NOMO-1 (cell line): ENCODE measurements at regions not wholly inside any gene's neighbourhood (a gene's known extent, or its start where the extent isn't known, plus 50 kb on each side); places are given as distances from the start of the nearest gene placed in this dataset.

Experiments used
- DNase-seq, 2 experiments: peaks; one replicate each; lab custom pipeline; 2025; ENCODE audit not compliant: unreplicated experiment in 2 of 2; lab: John Stamatoyannopoulos, UW

GRCh38 chr2:176466918-176467452, 197.7 kb downstream of the MTX2 start:
- no peak for DNase-seq

GRCh38 chr2:176467595-176467994, 198.4 kb downstream of the MTX2 start:
- DNase-seq, result no peak

- no peak for DNase-seq
These were observed 199.3 kb downstream of the MTX2 start for GRCh38 chr2:176468457-176469113.

GRCh38 chr2:176470713-176471112, 201.5 kb downstream of the MTX2 start:
- no peak for DNase-seq

GRCh38 chr2:176471949-176472348, 202.7 kb downstream of the MTX2 start:
- no peak for DNase-seq

GRCh38 chr2:176473177-176473576, 203.9 kb downstream of the MTX2 start:
- DNase-seq, result no peak

- no peak for DNase-seq
These were observed 204.6 kb downstream of the MTX2 start for GRCh38 chr2:176473851-176474250.

- DNase-seq, result no peak
These were observed 208.1 kb downstream of the MTX2 start for GRCh38 chr2:176477336-176477735.

- DNase-seq, result no peak
These were observed 210.7 kb downstream of the MTX2 start for GRCh38 chr2:176479961-176480360.

GRCh38 chr2:176482107-176482506, 212.9 kb downstream of the MTX2 start:
- no peak for DNase-seq

- no peak for DNase-seq
These were observed 214.2 kb downstream of the MTX2 start for GRCh38 chr2:176483476-176483875.

- DNase-seq, result no peak
These were observed 214.8 kb downstream of the MTX2 start for GRCh38 chr2:176483901-176484568.

- DNase-seq, result no peak
These were observed 215.6 kb downstream of the MTX2 start for GRCh38 chr2:176484838-176485237.

GRCh38 chr2:176488431-176488830, 219.2 kb downstream of the MTX2 start:
- DNase-seq, result no peak

- no peak for DNase-seq
These were observed 221.0 kb downstream of the MTX2 start for GRCh38 chr2:176490061-176490861.

- no peak for DNase-seq
These were observed 222.1 kb downstream of the MTX2 start for GRCh38 chr2:176491172-176491904.

- DNase-seq, result no peak
These were observed 223.3 kb downstream of the MTX2 start for GRCh38 chr2:176492583-176492982.

GRCh38 chr2:176493226-176493825, 224.1 kb downstream of the MTX2 start:
- DNase-seq, result no peak

- DNase-seq, result no peak
These were observed 224.7 kb downstream of the MTX2 start for GRCh38 chr2:176493909-176494308.

GRCh38 chr2:176494949-176495353, 225.7 kb downstream of the MTX2 start:
- no peak for DNase-seq
